ENCODE measurements at regions not wholly inside any gene's neighbourhood (a gene's known extent, or its start where the extent isn't known, plus 50 kb on each side); places are given as distances from the start of the nearest gene placed in this dataset.

DNA sequence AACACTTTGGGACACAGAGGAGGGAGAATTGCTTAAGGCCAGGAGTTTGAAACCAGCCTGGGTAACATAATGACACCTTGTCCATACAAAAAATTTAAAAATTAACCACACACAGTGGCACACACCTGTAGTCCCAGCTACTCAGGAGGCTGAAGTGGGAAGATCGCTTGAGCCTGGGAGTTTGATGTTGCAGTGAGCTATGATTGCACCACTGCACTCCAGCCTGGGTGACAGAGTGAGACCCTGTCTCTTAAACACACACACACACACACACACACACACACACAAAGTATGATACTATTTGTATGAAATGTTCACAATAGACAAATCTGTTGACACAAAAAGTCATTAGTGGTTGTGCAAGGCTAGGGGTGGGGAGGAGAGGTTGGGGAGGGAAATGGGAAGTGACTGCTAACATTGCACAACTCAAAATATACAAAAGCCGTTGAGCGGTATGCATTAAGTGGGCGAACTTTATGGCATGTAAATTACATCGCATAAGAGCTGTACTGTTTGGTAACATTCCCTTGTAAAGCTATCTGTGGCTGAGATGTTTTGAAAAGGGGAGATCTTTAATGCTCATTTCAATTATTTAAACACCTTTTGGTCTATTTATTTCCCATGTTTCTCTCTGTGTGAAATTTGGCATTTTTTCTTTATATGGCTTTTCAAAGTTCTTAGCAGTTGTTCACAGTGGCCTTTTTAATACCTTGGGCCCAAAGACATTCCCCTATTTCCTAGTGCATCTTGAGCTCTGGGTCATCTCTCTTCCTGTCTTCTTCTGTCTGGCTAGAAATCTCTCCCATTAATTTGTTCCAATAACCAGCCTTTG lies 58.9 kb upstream of the ZNF516 start:
- no peak for DNase-seq

DNA sequence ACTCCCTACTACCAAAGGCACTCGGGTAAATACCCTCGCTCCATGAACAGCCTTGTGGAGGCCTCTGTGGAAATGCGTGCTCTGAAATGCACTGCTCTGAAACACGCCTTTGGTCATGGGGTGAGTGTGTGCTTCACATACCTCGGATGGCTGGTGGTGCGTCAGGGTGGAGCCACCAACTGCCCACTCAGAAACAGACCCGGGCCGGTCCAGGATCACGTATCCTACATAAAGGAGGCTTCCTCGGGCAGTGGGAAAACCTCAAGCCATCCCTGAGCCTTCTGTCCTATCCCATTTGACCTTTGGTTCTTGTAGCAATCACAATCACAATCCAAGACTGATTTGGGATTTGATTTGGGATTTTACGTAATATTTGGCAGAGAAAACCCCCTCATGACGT lies 53.5 kb upstream of the ZNF516 start:
- no peak for DNase-seq

DNA sequence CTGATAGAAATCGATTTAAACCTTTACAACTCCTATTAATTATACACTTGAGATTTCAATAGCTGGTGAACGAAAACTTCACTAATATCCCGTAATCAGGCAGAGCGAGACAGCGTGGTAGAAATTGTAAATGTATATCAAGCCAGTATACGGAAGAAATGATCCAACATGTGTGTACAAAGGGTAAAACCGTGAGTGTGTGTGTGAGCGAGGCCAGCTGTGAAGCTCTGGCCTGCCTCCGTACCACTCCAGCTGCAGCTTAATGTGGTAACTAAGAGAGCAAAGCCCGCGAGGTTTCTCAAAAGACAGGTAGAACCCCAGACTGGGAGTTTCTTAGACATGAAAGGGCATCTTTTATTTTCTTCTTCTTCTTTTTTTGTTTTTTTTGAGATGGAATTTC lies 52.3 kb upstream of the ZNF516 start:
- no peak for DNase-seq

DNA sequence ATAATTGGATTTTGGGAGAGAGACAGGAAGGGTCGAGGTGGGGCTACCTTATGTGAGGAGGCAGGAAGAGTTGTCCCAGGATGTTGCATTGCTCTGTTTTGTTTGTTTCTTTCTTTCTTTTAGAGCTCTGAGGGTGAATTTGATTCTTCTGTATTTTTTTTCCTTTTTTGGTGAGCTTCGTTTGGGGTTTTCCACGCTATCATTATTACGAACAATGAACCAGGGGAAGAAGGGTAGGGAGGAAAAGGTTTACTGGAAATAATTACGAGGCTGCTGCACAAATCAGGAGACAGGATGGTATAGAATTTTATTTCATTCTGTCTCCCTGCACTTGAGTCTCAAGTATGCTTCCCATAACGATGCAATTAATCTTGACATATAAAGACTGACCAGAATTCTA lies 51.4 kb upstream of the ZNF516 start:
- no peak for DNase-seq

DNA sequence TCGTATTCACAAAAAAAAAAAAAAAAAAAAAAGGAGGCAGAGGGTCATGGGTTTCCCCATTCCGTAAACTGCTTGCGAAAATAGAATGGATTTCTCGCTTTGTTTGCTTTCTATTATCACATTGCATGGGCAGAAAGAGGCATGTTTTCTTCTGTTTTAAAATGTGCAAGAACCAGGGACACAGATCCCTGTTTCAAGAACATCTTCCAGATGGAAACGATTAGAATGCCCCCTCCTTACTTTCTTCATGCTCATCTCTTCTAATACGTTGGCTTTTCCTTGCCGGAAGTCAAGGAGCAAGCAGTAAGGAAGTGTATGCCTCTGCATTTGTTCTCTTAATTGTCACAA lies 51.0 kb upstream of the ZNF516 start:
- no peak for DNase-seq

DNA sequence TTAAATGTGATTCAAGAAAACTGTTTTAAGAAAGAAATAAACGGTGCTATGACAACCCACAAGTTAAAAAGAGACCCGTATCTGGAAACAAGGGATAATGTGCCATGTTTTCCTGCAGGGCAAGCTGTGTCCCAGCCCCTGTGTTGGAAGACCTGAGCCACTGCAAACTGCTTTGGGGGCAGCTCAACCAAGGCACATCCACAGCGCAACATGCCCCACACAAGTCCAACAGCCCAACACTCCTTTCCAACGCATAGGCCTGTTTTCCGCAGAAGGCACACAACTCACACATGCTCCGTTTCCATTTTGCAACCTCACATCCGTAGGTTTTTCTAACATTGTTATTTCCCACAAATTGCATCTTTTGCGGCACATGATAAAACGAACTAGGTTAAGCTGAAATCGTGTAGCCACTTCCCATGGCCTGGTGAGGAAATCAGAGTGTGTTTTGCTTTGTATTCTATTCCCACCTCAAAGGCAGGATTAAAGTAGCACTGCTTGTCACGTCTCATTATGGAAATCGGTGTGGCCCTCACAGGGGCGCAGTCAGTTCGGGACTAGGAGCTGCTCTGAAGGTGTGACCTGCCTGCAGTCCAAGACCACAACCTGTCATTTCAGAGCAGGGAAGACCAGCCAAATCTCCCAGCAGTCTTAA lies 50.5 kb upstream of the ZNF516 start:
- no peak for DNase-seq

DNA sequence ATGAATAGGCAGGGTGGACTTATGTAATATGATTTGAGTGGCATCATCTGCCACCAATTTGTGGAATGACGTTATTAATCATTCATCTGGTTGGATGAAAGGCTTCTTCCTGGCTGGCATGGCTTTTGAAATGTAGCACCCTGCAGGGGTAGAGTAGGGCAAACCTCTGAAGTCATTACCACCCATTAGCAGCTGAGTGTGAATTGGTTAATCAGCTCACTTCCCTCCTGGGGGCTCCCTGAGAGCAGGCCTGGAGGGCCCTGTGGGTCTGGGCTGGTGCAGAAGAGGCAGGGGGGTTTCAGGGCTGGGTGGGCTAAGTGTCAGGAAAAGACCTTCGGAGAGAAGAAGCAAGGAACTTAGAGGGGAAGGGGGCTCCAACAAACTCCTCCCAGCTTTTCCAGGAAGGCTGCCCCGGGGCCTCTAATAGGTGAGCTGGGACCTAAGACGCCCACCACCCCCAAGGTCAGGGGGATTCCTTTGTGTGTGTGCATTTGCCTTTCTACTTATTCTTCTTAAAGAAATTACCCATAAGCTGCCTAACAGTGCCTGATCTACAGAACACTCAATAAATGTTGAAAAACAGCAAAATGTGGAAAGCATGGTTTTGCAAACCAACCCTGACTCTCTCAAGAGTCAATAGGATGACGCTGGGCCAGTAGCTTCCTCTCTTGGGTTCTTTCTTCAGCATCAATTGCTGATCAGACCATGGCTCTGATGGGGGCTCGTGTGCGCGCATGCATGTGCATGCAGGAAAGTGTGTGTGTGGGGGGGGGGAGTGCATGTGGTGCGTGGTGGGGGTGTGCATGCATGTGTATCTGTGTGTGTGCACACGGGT lies 49.7 kb upstream of the ZNF516 start:
- DNase-seq: no peak

Measured in amygdala (tissue), 56 donors.